Psoas muscle (tissue), 7 donors: ENCODE measurements at regions not wholly inside any gene's neighbourhood (a gene's known extent, or its start where the extent isn't known, plus 50 kb on each side); places are given as distances from the start of the nearest gene placed in this dataset.

Experiments
- ATAC-seq, 4 donors: fragments of 200-7000 bp; cut with Tn5 transposase; one replicate each; pipeline ENCODE4 v1.9.1; 2020; ENCODE audit warnings: moderate library complexity in 3 of 4, mild to moderate bottlenecking in 2 of 4
- DNase-seq, 2 donors: peaks; one replicate each; pipeline ENCODE4 v3.0.0-alpha.2; 2020
- H3K27ac ChIP-seq: fragments of 200-600 bp; one replicate; pipeline ENCODE4 v1.8.0; 2022
- H3K27me3 ChIP-seq, 3 donors: fragments of 200-600 bp in 1 of 3; one replicate each; pipeline versions ENCODE4 v1.6.1 to v1.8.0; 2013 to 2022; ENCODE audit warnings: low read length in 2 of 3, mild to moderate bottlenecking in 2 of 3, moderate library complexity in 1 of 3; ENCODE audit not compliant: insufficient read depth in 3 of 3
- H3K36me3 ChIP-seq, 2 donors: fragments of 200-600 bp in 1 of 2; one replicate each; pipeline versions ENCODE4 v1.6.1 to v1.8.0; 2013 to 2022; ENCODE audit warnings: low read depth in 1 of 2, mild to moderate bottlenecking in 1 of 2, moderate library complexity in 1 of 2; ENCODE audit not compliant: insufficient read depth in 1 of 2
- H3K4me1 ChIP-seq: fragments of 200-600 bp; one replicate; pipeline ENCODE4 v1.8.0; 2022
- H3K4me3 ChIP-seq: fragments of 200-600 bp; one replicate; pipeline ENCODE4 v1.8.0; 2022; ENCODE audit warnings: mild to moderate bottlenecking
- H3K9me3 ChIP-seq: fragments of 200-600 bp; one replicate; pipeline ENCODE4 v1.8.0; 2022
- WGBS, 3 donors: extraction: QIAGEN DNeasy Blood & Tissue Kit; methylation state at CpG; one replicate each; pipeline versions ENCODE4 v1.1.6 to v1.1.7; 2013; 5-methylcytosine and 5-hydroxymethylcytosine counted together
- intact Hi-C, 2 donors: fragments of 100-400 bp; cut with DNase I; formaldehyde crosslinking; loops; one replicate each; pipeline versions ENCODE4 v1.11.0 to v1.14.2; 2022
- TF ChIP-seq, protein P1 (sequence below): fragments of 200-600 bp; IDR thresholded peaks from one replicate; pipeline ENCODE4 v1.8.0; 2022; ENCODE audit warnings: antibody characterized with exemption
- donor health status: healthy with polysubstance abuse.
- donor health status: DM: no; HTN: no; CAD: no; lungs with moderate emphysema.
- donor health status: Bipolar disorder and iron deficiency.
- donor health status: healthy.
- donor health status: DM: yes; HTN: yes; CAD: no.
- donor health status: DM: no; HTN: no; CAD: no.
- donor health status: DM: yes; HTN: yes; CAD: no.

DNA sequence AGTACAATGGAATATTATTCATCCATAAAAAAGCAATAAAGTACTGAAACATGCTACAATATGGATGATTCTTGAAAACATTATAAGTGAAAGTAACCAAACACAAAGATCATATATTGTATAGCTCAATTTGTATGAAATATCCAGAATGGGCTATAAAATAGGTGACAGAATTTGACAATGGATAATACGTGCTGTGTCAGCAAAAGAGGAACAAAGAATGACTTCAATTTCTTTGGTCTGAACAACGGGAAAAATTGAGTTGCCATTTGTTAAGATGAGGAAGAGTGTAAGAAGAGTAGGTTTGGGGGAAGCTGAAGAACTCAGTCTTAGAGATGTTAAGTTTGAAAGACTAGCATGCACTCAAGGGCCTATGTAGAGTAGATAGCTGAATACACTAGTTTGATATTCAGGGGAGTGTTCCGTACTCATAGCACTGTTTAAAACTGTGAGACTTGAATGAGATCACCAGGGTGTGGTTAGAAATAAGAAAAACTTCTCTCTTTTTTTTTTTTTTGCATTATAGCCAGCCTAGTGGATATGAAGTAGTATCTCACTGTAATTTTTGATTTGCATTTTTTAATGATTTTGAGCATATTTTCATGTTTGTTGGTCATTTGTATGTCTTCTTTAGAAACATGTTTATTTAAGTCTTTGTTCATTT, 213.6 kb downstream of the NR4A2 start:
- intact Hi-C loops: no loop called here
- Histone ChIP-seq H3K27ac (no peak overlapping the region), H3K4me3 (no peak overlapping the region), H3K27me3 (no peaks in the 10 kb centered on the region), H3K36me3 (no peaks in the 10 kb centered on the region), H3K4me1 (no peaks in the 10 kb centered on the region), H3K9me3 (no peaks in the 10 kb centered on the region)
- TF ChIP-seq, protein P1, sequence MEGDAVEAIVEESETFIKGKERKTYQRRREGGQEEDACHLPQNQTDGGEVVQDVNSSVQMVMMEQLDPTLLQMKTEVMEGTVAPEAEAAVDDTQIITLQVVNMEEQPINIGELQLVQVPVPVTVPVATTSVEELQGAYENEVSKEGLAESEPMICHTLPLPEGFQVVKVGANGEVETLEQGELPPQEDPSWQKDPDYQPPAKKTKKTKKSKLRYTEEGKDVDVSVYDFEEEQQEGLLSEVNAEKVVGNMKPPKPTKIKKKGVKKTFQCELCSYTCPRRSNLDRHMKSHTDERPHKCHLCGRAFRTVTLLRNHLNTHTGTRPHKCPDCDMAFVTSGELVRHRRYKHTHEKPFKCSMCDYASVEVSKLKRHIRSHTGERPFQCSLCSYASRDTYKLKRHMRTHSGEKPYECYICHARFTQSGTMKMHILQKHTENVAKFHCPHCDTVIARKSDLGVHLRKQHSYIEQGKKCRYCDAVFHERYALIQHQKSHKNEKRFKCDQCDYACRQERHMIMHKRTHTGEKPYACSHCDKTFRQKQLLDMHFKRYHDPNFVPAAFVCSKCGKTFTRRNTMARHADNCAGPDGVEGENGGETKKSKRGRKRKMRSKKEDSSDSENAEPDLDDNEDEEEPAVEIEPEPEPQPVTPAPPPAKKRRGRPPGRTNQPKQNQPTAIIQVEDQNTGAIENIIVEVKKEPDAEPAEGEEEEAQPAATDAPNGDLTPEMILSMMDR: no peak
- no peak for ATAC-seq
- no peak for DNase-seq
- 84 to 88% (median 84%) methylated on average over 3 of the region's 3 CpGs for WGBS, 3 donors

- Histone ChIP-seq H3K27ac (no peak overlapping the region), H3K4me3 (no peak overlapping the region), H3K27me3 (no peaks in the 10 kb centered on the region), H3K9me3 (no peaks in the 10 kb centered on the region), H3K4me1 (no peaks in the 10 kb centered on the region), H3K36me3 (no peaks in the 10 kb centered on the region)
- WGBS, 3 donors: 58 to 62% (median 58%) methylated on average over 2 of the region's 2 CpGs
- ATAC-seq (no peak), DNase-seq (no peak)
- TF ChIP-seq, protein P1: no peak
- intact Hi-C loops: no loop called here
Measured at GRCh38 chr2:156116113-156116512, 216.4 kb downstream of the NR4A2 start.

GRCh38 chr2:156115338-156115737, 217.2 kb downstream of the NR4A2 start:
- intact Hi-C loops: no loop called here
- Histone ChIP-seq H3K9me3 (no peaks in the 10 kb centered on the region), H3K36me3 (no peaks in the 10 kb centered on the region), H3K27me3 (no peaks in the 10 kb centered on the region), H3K4me3 (no peak overlapping the region), H3K4me1 (no peaks in the 10 kb centered on the region), H3K27ac (no peak overlapping the region)
- 75 to 86% (median 81%) methylated on average over 3 of the region's 3 CpGs for WGBS, 3 donors
- TF ChIP-seq, protein P1: no peak
- ATAC-seq (no peak), DNase-seq (no peak)

DNA sequence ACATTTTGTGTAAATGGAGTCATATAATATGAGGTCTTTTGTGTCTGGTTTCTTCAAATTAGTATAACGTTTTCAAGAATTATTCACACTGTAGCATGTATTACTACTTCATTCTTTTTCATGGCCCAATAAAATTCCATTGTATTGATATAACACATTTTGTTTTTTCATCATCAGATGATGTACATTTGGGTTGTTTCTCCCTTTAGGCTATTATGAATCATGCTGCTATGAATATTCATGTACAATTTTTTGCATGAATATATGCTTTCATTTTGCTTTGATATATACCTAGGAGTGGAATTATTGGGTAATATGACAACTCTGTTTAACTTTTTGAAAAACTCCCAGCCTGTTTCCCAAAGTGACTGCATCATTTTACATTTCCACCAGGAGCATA, 220.2 kb downstream of the NR4A2 start:
- 57 to 64% (median 59%) methylated on average over 1 of the region's 1 CpG for WGBS, 3 donors
- no peaks in the 10 kb centered on the region for H3K4me1 ChIP-seq
- intact Hi-C loops: no loop called here
- TF ChIP-seq, protein P1: no peak
- no peaks in the 10 kb centered on the region for H3K36me3 ChIP-seq
- no peaks in the 10 kb centered on the region for H3K27me3 ChIP-seq
- H3K27ac ChIP-seq: no peak overlapping the region
- no peak overlapping the region for H3K4me3 ChIP-seq
- DNase-seq (no peak), ATAC-seq (no peak)
- H3K9me3 ChIP-seq: no peaks in the 10 kb centered on the region

DNA sequence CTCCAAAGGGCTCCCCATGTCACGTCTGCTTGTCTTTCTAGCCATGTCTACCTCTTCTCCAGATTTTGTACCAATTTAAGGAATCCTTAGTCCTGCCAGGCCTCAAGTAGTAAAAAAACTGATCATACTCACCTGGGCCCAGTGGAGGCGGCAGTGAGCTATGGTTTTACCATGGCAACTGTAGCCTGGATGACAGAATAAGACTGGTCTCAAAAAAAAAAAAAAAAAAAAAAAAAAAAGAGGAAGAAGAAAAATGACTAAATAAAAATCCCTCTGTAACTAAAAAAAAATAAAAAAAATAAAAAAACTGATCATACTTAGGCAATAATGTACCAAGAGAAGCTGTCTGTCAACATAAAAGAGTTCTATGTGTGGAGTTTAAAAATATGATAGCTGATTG, 221.6 kb downstream of the NR4A2 start:
- H3K27me3 ChIP-seq: no peaks in the 10 kb centered on the region
- no peaks in the 10 kb centered on the region for H3K9me3 ChIP-seq
- H3K27ac ChIP-seq: no peak overlapping the region
- DNase-seq: no peak
- TF ChIP-seq, protein P1: no peak
- ATAC-seq: no peak
- no peaks in the 10 kb centered on the region for H3K36me3 ChIP-seq
- intact Hi-C loops: no loop called here
- WGBS, 3 donors: 59 to 83% (median 68%) methylated on average over 2 of the region's 2 CpGs
- H3K4me1 ChIP-seq: no peaks in the 10 kb centered on the region
- H3K4me3 ChIP-seq: no peak overlapping the region
